Lung microvascular endothelial cell (primary cell): ENCODE measurements at regions not wholly inside any gene's neighbourhood (a gene's known extent, or its start where the extent isn't known, plus 50 kb on each side); places are given as distances from the start of the nearest gene placed in this dataset.
A peak's percentile ranks its signal among the peaks of the same experiment; 100 is the strongest.
"Not testable (repeated sequence)": the region's sequence is repeated elsewhere in the genome, so short reads cannot be mapped to it uniquely, and the experiment has no call there.

Source experiments
- DNase-seq, 2 donors: peaks; one replicate each; pipeline versions ENCODE4 v3.0.0 to v3.0.0-alpha.2; 2010; ENCODE audit warnings: low read depth in 2 of 2

DNA sequence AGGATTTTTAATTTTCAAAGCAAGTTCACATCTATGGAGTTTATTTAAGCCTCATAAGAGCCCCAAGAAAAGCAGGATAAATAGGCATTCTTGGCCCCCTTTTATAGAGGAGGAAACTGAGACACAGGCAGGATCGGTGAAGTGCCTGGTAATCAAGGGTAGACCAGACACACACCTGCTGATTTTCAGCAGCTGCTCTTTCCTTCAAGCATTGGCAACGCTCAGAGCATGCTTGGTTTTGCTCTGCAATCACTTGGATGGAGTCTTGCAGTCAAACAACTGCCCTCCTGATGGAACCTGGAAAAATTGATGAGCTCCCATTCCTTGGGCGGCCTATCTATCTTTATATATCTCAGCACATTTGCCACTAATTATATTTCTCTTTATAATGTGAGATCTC is 478.9 kb upstream of the CAMK1G start:
- DNase-seq: no peak

DNA sequence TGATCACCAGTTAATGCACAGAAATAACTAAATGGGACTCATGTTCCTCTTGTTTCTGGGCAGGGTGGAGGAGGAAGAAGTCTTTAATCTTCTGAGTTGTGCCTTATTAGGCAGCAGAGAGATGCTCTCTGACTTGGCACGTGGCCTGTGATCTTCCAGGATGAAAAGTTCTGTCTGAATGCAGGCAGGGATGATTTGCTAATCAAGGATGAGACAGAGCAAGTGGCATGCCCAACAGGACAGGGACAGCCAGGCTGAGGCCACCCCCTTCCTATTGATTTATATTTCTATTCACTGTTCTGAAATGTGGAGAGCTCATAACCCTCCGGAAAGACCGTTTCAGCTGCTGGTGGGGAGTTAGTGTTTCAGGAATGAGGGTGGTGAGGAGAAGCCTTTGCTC is 477.8 kb upstream of the CAMK1G start:
- DNase-seq: no peak

DNA sequence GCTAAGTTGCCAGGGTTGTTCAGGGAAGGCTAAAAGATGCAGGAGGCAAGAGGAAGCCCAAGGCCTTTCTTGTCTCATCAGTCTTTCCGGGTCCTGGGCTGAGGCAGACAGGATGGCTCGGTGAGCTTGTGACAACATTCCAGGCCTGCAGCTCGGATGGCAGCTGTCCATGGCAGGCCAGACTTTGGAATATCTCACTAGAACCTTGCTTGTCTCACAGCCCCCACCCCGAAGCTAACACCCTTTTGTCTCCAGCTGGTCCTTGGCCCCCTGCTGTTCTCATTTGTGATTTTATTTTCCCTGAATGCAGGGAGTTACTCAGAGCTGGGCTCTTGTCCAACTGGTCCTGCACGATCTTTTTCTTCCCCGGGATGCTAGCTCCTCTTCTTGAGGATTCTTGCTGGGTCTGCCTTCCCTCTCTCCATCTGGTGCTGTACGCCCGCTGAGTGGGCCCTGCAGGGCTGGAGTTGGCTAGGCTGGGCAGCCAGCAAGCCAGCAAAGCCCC is 477.2 kb upstream of the CAMK1G start:
- peak in 1 of 2 donors; percentile 6 for DNase-seq

DNA sequence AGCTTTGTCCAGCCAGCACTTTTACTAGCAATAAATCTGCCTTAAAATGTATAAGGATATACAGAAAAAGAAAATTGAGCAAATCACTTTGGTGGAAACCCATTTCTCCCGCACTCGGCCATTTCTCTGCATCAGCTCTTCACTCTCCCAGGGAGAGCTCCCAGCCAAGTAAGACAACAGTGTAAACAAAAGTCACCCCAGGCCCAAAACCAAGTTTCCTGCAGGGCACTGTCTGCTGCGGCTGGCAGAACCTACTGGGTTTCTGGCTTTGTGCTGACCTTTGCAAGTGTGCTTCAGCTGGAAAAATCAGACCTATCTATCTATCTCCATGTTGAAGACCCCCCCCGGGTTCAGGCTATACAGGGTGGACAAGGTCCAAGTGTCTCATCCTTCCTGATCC is 476.7 kb upstream of the CAMK1G start:
- no peak for DNase-seq

DNA sequence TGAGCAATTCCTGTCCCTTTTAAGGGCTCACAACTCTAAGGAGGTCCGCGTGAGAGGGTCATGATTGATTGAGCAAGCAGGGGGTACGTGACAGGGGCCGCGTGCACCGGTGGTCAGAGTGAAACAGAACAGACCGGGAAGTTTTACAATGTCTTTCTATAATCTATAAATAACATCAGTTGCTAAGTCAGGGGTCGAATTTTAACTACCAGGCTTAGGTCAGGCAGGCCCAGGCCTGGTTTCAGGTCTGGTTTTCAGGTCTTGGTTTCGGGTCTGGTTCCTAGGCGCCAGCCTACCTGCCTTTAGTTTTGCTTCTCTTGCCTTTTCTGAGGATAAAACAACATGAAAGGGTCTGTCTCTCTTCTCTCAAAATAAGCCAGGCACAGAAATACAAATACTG is 476.0 kb upstream of the CAMK1G start:
- no peak for DNase-seq

DNA sequence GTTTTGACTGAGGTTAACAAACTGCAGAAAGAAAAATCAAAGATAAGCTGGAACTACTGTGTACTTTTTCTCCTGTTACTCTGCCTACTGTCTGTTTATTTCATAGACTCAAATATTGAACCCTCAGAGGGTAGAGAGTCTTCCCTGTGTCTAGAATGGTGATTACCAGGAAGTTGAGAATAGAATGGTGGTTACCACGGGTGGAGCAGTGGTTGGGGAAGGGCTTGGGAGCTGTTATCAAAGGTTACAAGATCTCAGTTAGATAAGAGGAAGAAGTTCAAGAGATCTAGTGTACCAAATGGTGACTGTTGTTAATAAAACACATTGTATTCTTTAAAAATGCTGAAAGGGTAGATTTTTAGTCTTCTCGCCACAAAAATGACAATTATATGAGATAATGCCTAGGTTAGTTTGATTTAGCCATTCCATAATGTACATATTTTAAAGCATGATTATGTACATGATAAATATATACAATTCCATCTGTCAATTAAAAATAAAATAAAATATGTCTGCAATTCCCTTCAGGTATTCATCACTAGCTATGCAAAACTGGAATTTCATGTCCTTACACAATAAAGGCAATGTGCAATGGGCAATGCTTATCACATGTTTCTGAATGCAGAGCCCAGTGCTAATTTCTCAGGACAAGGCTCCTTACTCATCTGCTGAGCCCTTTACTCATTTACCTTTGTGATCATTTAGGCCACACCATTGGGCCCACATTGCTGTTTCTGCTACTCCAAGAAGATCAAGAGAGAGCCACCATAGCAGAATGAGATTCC is 474.3 kb upstream of the CAMK1G start:
- DNase-seq: no peak

DNA sequence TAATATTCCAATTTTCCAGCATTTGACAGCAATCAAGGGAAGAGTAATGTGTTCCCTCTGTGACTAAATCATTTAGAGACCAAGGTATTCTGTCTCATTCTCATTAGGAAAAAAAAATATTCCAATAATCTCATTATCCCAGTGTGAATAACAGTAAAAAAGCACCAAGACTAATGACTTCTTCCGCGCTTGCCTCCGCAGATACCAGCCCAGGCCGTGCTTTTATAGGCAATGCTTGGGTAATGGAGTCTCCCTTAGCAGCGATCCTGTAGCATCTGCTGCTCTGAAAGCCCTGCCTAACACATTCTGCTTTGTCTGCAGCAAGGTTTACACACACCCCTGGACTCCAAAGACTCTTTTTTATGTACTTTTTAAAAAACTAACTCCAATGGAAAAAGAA is 470.0 kb upstream of the CAMK1G start:
- DNase-seq: no peak

DNA sequence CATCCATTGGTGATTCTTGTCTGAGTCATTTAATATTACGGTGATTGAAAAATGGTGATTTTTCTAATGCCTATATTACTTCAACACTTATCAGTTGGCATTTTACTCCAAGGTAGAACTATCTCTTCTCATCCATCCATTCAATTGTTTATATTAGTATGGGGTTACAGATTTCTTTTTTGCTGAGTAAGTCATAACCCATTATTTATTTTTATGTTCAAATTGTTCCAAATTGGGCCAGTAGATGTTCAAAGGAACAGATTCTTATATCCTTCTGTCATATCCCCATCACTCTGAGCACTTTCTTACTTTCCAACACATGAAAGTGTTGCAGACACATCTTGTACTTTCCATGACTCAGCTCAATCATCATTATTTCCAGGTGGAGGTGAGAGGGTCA is 466.8 kb upstream of the CAMK1G start:
- DNase-seq: no peak

DNA sequence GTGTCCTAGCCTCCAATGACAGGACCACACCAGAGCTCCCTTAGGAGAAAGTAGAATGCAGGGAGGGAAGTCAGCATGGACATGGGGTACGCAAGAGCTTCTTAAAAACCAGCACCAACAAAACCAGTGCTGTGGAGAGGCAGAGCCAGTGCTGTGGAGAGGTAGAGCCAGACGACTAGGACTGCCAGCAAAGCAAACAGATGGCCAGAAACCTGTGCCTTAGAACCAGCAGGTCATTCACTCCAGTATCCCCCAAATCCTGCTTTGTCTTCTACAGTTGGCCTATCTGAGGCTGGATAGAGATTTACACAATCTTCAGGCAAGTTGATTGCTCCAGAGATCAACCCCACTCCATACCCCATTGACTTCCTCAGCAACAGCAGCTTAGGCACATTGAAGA is 459.9 kb upstream of the CAMK1G start:
- DNase-seq: no peak

DNA sequence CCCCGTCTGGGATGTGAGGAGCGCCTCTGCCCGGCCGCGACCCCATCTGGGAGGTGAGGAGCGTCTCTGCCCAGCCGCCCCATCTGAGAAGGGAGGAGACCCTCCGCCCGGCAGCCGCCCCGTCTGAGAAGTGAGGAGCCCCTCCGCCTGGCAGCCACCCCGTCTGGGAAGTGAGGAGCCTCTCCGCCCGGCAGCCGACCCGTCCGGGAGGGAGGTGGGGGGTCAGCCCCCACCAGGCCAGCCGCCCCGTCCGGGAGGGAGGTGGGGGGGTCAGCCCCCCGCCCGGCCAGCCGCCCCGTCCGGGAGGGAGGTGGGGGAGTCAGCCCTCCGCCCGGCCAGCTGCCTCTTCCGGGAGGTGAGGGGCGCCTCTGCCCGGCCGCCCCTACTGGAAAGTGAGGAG is 454.4 kb upstream of the CAMK1G start:
- DNase-seq: not testable (repeated sequence)

DNA sequence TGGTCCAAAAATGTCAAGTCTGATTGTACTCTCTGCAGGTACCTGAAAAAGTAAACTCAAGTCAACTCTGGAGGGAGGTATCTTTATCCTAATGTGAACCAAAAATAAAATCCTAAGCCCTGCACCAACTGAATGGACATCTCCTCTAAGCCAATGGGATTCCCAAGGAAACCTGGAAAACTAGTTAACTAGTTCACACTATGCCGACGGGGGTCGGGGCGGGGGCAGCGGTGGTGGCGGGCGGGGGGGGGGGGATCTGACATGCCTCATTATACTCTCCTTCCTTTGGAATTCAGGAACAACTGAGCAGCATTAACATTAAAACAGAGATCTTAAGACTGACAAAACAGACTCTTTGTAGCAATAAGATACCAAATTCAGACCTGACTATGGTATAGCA is 452.6 kb upstream of the CAMK1G start:
- DNase-seq: no peak

DNA sequence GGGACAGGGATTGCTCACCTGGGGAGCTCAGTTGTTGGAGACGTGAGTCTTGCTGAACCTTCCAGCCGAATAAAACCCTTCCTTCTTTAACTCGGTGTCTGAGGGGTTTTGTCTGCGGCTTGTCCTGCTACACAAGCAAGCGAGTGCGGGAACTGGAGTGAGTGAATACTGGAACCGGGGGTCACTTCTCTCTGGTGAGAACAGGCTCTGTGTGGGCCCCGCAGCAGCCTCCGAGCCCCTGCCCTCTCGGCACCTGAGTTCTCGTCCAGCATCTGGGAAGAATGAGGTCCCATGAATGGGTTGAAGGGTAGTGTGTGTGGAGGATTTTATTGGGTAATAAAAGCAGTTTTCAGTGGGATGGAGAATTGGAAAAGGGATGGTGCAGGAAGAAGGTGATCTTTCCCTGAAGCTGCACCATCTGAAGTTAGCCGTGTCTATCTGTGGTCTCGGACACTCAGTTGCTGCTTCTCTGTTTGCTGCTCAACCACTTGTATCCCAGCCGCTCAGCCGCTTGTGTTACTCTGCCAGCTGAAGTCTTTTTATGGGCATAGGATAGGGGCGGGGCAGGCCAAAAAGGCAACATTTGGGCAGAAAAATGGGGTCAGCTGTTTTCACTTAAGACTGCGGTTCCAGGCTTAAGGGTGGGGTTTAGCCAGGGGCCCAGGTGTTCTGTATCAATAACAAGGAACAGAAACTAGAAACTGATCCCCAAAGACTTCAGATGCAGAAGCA is 450.6 kb upstream of the CAMK1G start:
- DNase-seq: no peak

DNA sequence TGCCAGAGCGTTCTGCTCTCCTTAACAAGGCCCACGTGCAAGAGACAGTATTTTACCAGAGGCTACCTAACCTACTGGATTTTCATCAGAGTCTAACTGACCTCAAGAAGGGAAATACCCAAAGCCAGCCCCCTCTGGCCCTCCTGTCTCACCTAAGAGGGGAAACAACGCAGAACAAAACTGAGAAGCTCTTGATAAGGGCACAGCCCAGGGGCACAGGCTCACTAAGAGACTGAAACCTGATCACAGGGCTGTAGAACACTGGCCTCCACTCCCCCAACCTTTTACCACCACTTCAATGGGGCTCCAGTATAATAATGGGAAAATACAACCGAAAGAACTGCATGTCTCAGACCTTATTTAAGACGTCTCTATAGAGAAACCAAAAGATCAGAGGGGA is 449.5 kb upstream of the CAMK1G start:
- DNase-seq: no peak

DNA sequence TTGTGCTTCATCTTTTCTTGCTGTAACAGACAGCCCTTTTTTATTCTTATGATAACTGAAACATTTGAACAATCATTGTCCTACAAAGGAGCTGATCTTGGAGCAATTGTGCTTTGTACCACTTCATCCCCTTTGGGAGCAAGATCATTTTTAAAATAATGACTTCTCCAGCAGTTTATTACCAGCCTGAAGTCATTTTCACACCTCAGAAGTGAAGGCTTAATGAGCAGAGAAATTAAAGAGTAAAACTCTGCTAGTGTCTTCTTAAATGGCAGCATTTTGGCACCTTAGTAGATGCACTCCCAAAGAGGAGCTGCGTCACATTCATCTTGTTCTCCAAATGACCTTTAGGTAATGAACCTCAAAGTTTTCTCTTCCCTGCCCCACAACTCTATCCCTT is 439.6 kb upstream of the CAMK1G start:
- no peak for DNase-seq

DNA sequence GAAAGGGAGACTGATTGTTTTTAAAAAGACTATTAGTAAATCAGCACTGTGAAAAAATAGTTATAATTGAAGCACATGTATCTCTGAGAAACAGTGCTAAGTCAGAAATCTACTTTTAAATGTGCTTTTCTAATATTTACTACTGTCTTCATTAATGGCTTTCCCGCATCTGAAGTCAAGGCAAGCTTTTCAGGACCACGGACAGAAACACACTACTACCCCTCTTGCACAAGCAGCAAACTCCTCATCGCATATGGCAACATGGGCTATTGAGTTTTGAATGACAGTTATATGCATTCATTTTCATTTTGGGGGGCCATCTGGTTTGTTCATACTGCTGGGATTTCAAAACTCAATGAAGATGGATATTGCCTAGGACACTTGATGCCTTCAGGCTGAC is 433.4 kb upstream of the CAMK1G start:
- peak; percentile 68 to 72 for DNase-seq

DNA sequence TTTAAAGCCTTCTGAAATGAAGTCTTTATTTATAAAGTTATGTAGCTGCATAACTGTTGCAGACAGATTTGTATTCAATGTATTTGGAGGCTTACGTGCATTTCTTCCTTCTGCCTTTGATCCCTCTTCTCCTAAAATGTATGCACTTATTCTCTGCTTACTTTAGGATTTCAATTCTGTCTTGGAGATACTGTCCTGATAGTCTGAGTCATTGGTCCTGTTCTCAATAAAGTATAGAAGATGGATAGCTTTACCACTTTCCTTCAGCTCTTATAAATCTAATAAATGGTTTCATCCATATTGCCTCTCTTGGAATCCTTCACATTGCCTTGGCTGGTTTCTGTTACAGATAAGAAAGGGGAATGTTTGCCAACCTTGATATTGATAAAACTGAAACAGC is 430.1 kb upstream of the CAMK1G start:
- no peak for DNase-seq

DNA sequence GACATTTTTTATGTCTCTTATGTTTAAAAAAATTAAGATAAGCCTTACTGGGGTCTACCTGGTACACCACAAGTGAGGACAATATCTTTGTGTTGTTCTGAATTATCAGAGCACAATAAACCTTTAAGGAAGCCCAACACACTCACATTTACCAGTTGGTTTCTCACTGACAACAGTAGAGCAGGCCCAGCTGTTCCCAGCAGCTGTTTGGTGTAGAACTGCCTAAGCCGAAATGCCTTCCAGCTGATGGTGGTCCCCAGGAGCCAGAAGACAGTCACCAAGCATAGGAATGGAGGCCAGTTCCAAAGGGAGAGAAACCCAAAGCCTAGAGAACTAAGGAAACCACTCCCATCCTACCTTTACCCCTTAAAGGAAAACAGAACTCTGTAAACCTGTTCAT is 428.6 kb upstream of the CAMK1G start:
- DNase-seq: no peak

DNA sequence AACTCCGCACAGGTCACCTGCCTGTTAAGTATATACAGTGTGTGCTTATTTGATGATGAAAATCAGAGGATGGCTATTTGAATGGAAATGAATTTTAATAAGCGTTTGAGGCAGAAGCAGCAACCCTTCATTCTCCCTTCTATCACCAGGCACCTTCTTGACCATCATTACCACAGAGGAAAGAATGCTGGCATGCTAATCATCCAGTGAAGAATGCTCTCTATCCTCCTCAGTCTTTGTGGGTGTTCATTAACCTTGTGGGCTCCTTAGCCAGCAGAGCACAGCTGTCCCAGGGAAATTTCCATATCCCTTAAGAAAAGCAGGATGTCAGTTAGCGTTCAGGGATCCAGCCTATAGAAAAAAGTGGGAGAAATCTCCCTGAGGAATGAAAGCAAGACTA is 428.0 kb upstream of the CAMK1G start:
- DNase-seq: peak in 1 of 2 donors; percentile 2

DNA sequence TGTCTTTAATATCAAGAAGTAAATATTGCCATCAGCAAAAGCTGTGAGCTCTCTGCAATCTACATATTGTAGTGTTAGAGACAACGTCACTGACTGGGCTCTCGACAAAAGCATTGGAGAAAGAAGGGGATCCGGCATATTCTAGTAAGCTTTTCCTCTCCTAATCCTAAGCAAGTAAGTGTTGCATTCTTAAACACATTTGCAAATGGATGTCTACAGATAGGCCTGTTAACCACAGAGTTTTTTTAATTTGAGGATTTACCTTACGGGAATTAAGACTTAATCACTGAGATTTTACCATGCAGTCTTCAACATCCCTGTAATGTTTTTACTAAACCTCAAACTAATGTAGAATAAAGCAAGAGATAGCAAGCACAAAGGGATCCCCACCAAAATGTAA is 426.5 kb upstream of the CAMK1G start:
- no peak for DNase-seq

DNA sequence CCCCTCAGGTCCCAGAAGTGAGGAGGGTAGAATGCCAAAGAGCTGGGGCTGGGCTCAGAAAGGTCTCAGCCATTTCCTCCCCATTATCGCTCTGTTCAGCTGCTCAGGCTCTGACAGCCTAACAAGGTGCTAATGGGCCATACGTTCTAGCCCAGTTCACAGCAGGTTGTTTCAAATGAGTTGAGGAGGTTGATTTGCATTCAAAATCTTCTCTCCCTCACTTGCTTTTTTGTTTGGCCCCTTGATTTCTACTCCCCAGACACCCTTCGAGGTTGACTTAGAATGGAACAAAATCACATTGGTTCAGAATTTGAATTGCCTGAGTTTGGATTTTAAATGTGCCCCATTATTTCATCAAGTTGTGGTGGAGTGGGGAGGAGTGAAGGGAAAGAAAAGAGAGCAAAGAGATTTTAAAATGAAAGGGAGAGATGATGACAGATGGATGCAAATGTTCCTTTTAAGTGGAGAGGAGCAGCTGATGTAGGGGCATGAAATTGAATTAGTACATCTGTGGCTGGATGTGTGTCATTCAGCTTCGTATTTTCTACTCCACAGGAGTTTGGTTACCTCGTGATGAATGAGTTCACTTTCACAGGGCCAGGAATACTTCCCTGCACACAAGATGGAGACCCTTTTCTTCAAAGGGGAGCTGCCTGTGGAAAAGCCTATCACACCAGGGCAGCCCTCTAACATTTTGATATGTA is 425.8 kb upstream of the CAMK1G start:
- no peak for DNase-seq

DNA sequence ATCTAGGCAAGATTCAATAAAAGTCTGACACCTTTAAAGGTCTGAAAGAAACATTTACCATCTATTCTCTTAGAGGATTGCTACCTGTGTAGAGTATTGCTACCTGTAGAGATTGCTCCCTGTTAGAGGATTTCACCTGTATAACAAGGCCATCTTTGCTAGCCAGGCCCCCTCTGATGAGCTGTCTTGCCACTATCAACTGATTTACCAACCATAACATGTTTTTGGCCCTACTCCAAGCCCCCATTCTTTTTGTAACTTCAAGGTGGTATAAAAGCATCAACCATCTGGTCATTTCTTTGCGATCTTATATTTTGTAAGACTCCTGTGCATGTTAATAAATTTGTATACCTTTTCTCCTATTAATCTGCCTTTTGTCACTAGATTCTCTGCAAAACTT is 424.7 kb upstream of the CAMK1G start:
- no peak for DNase-seq

DNA sequence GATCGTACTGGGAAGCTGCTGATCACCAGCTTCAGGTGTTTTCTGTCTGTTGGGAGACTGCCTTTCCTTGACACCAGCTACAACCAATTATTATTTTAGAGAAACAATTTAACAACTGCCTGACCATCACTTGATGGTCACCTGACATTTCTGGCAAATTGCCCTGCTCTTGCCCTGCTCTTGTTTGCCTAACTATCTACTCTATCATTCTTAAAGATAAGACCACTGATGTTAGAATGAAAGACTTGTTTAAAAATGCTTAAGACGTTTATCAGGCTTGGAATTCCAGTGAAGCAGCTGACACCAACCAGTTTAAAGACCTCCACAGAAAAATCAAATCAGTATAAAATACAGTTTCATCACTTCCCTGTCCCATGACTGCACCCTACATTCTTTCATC is 423.3 kb upstream of the CAMK1G start:
- DNase-seq: no peak
